ENCODE measurements at regions not wholly inside any gene's neighbourhood (a gene's known extent, or its start where the extent isn't known, plus 50 kb on each side); places are given as distances from the start of the nearest gene placed in this dataset.
"Not testable (repeated sequence)": the region's sequence is repeated elsewhere in the genome, so short reads cannot be mapped to it uniquely, and the experiment has no call there.

DNA sequence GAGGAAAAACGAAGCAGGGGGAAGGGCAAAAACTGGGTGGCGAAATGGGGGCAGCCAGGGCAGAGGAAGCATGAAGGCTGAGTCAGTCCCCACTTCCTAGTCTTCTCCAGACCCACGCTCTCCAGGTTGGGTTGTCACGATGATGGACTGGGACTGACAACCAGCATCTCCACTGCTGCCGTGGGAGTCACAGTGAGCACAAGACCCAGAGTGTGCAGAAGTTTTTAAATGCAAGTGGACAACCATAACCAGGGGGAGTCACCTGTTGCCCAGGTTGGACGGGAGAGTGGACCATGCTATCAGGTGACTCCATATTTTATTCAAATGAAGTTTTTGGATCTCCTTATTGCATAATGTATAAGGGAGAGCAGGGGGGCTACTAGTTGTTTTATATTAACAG, 511.4 kb upstream of the ZFP42 start:
- DNase-seq (ENCODE audit: low read depth) = no peak

- DNase-seq (ENCODE audit: low read depth) = no peak
Observed at GRCh38 chr4:187485676-187486075, 509.9 kb upstream of the ZFP42 start.

DNA sequence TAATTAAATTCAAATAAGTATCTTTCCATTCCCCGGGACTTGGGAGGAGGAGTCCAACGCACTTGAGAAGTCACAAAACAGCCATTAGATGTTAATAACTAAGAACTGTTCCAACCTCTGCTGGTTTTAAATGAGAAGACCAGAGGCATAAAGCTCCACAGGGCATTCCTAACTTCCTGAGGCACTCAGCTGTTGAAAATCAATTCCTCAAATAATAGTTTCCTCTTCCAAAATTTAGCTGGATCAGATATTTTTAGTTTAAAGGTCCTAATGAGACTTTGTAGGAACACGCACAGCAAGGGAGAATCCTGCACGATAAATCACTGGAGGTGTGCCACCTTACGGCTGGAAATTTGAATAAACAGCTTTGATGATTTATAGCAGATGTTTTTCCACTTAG, 504.3 kb upstream of the ZFP42 start:
- no peak for DNase-seq (ENCODE audit: low read depth)

DNA sequence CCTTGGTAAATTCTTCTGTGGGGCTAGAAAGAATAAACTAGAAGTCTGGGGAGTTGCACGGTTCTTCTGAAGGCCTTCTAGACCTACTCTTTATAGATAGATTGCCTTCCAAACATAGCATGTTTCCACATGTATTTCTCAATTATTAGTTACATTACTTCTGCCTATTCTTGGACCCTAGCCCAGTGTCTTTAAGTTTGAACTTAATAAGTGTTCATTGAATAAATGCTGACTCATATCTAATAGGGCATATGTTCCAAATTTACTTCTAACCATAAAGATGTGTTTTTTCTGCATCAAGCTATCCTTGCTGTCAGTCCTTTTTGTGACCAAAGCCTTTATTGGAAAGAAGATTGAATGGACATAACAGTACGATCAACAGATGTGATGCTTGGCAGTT, 503.6 kb upstream of the ZFP42 start:
- no peak for DNase-seq (ENCODE audit: low read depth)

GRCh38 chr4:187493661-187494060, 501.9 kb upstream of the ZFP42 start:
- no peak for DNase-seq (ENCODE audit: low read depth)

DNA sequence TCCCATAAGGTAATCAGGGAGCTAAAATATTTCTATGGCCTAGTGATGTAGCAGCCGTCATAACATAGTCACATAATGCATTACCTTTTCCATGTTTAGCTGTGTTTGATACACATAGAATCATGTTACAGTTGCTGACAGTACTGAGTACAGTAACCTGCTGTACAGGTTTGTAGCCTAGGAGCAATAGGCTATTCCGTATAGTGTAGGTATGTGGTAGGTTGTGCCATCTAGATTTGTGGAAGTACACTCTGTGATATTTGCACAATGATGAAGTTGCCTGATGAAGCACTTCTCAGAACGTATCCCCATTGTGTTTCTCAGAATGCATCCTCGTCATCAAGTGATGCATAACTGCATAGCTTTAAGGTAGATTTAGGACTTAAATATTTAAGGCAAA, 495.6 kb upstream of the ZFP42 start:
- no peak for DNase-seq (ENCODE audit: low read depth)

DNA sequence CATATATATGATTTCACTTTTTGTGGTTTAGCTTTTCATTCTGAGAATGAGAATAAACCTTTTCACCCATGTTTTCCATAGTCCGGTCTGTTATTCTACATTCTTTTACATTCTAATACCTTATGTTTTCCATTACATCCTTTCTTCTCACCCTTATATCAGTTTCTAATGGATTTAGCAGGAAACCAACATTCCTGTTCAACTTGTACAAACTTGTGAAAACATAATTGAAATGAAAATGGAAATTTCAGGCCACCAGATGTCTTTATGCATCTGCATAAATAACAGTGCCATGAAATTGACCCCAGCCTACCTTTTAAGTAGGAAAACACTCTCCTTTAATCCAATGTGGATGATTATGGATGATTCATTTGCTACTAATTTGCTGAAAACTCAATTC, 494.8 kb upstream of the ZFP42 start:
- no peak for DNase-seq (ENCODE audit: low read depth)

GRCh38 chr4:187501731-187502130, 493.8 kb upstream of the ZFP42 start:
- no peak for DNase-seq (ENCODE audit: low read depth)

DNA sequence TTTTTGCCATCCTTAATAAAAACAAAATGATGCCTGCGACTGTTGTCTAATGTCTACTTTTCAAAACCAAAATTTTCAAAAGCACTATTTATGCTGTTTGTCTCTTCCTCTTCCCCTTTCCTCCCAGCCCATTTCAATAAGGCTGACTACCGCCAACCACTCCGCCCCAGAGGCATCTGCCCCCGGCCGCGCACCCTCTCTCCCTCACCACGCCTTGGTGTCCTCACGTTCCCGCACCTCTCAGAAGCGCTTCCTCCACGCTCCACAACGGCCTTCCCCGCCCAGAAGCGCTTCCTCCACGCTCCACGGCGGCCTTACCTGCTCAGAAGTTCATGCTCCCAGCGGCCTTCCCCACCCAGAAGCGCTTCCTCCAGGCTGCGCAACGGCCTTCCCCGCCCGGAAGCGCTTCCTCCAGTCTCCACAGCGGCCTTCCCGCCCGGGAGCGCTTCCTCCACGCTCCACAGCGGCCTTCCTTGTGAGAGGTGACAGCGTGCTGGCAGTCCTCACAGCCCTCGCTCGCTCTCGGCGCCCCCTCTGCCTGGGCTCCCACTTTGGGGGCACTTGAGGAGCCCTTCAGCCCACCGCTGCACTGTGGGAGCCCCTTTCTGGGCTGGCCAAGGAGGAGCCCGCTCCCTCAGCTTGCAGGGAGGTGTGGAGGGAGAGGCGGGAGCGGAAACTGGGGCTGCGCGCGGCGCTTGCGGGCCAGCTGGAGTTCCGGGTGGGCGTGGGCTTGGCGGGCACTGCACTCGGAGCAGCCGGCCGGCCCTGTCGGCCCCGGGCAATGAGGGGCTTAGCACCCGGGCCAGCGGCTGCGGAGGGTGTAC, 490.4 kb upstream of the ZFP42 start:
- DNase-seq (ENCODE audit: low read depth) = no peak

DNA sequence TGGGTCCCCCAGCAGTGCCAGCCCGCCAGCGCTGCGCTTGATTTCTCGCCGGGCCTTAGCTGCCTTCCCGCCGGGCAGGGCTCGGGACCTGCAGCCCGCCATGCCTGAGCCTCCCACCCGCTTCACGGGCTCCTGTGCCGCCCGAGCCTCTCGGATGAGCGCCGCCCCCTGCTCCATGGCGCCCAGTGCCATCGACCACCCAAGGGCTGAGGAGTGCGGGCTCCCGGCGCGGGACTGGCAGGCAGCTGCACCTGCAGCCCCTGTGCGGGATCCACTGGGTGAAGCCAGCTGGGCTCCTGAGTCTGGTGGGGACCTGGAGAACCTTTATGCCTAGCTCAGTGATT, 489.8 kb upstream of the ZFP42 start:
- DNase-seq (ENCODE audit: low read depth) = not testable (repeated sequence)

DNA sequence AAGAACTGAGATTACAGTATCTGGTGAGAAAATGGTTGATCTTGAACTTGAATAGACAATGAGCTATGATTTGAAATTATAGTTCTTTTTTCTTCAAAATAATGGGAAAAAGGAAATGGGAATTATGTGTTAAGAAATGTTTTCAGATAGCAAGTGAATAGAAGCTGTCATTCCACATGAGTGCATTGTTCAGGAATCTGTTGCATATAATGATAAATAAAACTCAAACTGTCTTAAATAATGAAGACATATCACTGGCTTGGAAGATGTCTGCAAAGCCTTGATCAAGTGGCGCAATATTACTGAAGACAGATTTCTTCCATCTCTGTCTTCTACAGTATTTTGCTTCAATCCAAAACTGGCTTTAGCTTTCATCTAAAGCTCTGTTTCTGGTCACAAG, 479.3 kb upstream of the ZFP42 start:
- DNase-seq (ENCODE audit: low read depth) = no peak

GRCh38 chr4:187541666-187542065, 453.9 kb upstream of the ZFP42 start:
- DNase-seq (ENCODE audit: low read depth) = peak; percentile 16

DNA sequence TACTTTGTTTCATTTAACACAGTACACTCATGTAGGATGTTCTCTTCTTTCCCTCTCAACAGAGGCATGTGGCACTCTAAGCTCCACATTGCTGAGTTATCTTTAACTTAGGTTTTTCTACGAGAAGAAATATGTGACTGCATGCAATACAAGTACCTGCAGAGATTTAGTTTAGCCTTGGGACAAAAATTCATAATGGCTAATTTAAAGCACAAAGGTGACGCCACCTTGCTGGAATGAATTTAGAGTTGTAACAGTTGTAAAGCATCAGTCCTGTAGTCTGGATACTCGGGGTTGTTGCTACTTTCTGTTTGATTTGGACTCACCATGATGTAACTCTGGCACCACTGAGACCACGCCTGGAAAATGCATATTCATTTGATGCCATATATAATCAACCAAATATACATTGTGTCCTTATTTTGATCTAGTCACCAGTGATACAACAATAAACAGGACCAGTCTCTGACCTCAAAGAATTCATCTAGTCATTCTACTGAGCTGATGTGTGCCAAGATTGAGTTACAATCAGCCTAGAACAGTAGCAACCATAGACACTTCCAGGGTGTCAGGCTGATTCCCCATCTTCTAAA, 451.0 kb upstream of the ZFP42 start:
- no peak for DNase-seq (ENCODE audit: low read depth)

DNA sequence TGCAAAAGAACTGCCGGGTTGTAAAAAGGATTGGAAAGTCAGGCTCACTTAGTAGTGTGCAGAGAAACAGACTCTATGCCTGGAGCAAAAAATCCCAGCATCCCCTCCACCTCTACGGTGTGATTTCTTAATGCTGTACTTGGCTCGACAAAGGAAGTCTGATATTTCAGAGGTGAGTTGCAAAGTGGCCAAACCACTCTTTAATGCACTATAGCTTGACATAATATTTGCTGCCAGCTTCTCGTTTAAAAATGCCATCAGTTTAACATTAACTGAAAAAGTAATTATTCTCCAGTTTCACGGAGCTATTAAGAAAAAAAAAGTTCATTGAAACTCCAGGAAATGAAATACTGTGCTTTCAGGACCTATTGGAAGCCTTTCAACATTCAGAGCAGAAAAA, 448.3 kb upstream of the ZFP42 start:
- DNase-seq (ENCODE audit: low read depth) = no peak

- no peak for DNase-seq (ENCODE audit: low read depth)
Observed at GRCh38 chr4:187550256-187550950, 445.2 kb upstream of the ZFP42 start.

DNA sequence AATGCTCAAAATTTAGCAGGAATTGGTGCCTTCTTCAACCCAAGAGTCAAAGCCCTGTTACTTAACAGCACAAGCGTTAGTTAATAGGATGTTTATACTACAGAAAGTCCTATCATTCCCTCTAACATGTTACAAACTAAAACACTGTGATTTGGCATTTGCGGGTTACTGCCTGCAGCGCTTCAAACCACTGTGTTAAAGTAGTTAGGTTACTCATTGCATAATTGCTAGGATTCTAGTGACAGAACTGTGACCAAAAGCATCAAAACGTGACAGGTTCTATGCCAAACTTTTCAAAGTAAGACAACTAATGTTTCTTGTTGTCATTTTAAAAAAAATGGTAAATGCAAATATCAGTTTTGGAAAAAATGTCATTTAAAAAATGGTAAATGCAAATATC, 442.8 kb upstream of the ZFP42 start:
- no peak for DNase-seq (ENCODE audit: low read depth)

GRCh38 chr4:187555174-187555573, 440.4 kb upstream of the ZFP42 start:
- no peak for DNase-seq (ENCODE audit: low read depth)

GRCh38 chr4:187558391-187558790, 437.2 kb upstream of the ZFP42 start:
- no peak for DNase-seq (ENCODE audit: low read depth)

DNA sequence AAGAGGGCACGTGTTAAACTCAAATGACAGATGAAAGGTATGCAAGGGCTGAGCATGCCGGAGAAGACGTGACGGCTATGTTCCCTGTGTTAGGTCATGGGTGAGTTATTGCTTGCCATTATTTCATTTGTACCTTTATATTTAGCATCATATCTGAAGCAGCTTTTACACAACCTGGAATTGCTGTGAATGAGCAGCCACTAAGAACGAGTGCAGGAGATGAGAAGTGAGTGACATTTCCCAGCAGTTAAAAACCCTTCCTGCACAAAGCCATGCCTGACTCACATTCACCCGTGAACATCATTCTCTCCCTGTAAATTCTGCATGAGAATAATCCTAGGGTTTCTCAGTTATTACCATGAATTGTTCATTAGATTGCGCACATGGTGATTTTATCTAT, 433.2 kb upstream of the ZFP42 start:
- no peak for DNase-seq (ENCODE audit: low read depth)

DNA sequence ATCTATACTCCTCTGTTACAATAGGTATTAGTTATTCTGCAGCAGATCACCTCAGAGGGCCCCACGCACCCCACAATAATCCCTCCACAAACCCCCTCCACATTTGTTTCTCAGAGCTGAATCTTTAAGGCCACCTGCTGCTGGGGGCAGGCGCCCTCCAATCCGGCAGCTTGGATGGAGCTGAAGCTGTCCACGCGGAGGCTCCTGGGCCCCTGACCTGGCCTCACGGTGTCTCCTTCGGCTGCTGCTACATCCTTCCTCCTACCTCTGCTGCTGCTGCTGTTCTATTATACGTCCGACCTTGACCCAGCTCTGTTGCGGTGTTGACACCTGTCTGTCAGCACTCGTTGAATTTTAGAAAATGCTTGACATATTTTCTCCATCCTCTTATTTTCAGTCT, 430.2 kb upstream of the ZFP42 start:
- DNase-seq (ENCODE audit: low read depth) = no peak

GRCh38 chr4:187569871-187570270, 425.7 kb upstream of the ZFP42 start:
- DNase-seq (ENCODE audit: low read depth) = no peak

GRCh38 chr4:187575706-187576105, 419.9 kb upstream of the ZFP42 start:
- DNase-seq (ENCODE audit: low read depth) = no peak

DNA sequence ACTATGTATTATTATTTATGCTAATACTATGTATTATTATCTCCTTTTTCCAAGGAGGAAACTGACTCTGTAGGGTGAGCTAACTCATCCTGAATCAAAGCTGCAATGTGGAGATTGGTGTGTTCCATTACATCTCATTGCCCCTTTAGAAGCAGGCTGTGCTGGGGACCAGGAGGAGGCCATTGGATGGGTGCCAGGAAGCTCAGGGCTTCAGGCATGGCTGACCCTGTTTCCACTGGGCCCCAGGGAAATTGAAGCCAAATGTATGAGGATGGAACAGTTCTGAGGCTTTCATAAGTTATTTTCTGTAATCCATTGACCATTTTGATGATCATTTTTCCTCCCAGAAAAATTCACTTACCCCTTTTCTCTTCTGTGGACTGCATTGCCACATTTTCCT, 418.8 kb upstream of the ZFP42 start:
- DNase-seq (ENCODE audit: low read depth) = no peak
